ENCODE measurements at regions not wholly inside any gene's neighbourhood (a gene's known extent, or its start where the extent isn't known, plus 50 kb on each side); places are given as distances from the start of the nearest gene placed in this dataset.

DNA sequence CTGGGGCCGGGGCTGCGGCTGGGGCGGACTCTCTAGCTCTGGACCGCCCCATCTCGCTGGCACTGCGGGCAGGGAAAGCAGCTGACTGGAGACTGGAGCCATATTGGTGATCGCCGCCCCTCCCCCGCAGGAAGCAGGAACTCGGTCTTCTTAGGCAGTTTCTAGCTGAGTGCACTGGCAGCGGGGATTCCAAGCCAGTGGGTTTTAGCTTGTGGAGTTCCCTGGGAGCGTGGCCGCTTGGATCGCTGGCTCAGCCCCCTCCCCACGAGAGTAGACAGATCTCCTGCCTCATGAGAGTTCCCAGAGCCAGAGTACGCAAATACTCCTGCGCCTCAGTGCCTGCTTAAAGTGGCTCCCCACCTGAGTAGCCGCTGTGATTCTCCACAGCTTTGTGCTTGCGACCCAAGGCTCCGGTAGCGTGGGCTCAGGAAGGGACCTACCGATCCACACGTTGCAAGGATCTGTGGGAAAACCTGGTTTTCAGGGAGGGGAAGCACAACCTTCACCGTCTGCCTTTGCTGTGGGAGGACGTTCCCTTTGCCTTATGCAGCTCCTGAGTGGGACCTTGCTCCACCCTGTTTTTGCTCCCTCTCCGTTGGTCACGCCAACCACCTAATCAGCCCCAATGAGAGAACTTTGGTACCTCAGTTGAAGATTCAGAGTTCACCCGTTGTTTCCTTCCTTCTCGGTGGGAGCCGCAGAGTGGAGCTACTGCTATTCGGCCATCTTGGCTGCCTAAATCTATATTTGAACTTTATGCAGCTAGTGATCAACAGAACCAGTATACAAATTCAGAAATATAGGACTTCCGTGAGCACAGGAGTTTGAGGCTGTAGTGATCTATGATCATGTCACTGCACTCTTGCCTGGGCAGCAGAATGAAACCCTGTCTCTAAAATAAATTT, 803.9 kb upstream of the PCDH10 start:
- TF ChIP-seq CTCF (IDR thresholded peaks at IDR 0.05; ENCODE audit: low read length) (no peak), EZH2 (IDR thresholded peaks at IDR 0.05; ENCODE audit: borderline replicate concordance, low read length) (no peak)
